ENCODE measurements at regions not wholly inside any gene's neighbourhood (a gene's known extent, or its start where the extent isn't known, plus 50 kb on each side); places are given as distances from the start of the nearest gene placed in this dataset.
"Not testable (repeated sequence)": the region's sequence is repeated elsewhere in the genome, so short reads cannot be mapped to it uniquely, and the experiment has no call there.

GRCh38 chr7:56291-56913, 136.0 kb upstream of the FAM20C start:
- DNase-seq: no peak

- DNase-seq: no peak
Measured at GRCh38 chr7:57071-57470, 135.3 kb upstream of the FAM20C start.

- no peak for DNase-seq
Measured at GRCh38 chr7:57482-58255, 134.7 kb upstream of the FAM20C start.

GRCh38 chr7:58316-58715, 134.1 kb upstream of the FAM20C start:
- no peak for DNase-seq

GRCh38 chr7:59079-60016, 133.0 kb upstream of the FAM20C start:
- no peak for DNase-seq

GRCh38 chr7:60017-60675, 132.2 kb upstream of the FAM20C start:
- no peak for DNase-seq

GRCh38 chr7:60706-61105, 131.7 kb upstream of the FAM20C start:
- DNase-seq: no peak

- no peak for DNase-seq
Measured at GRCh38 chr7:61111-61510, 131.3 kb upstream of the FAM20C start.

- DNase-seq: no peak
Measured at GRCh38 chr7:61576-62360, 130.6 kb upstream of the FAM20C start.

- DNase-seq: no peak
Measured at GRCh38 chr7:62361-63116, 129.8 kb upstream of the FAM20C start.

GRCh38 chr7:63117-63480, 129.3 kb upstream of the FAM20C start:
- no peak for DNase-seq

- no peak for DNase-seq
Measured at GRCh38 chr7:63521-64021, 128.8 kb upstream of the FAM20C start.

GRCh38 chr7:64098-64915, 128.1 kb upstream of the FAM20C start:
- peak; percentile 72 for DNase-seq

GRCh38 chr7:64916-65341, 127.4 kb upstream of the FAM20C start:
- DNase-seq: no peak

- no peak for DNase-seq
Measured at GRCh38 chr7:65554-65953, 126.8 kb upstream of the FAM20C start.

GRCh38 chr7:66296-66695, 126.1 kb upstream of the FAM20C start:
- DNase-seq: no peak

GRCh38 chr7:66741-67140, 125.6 kb upstream of the FAM20C start:
- no peak for DNase-seq

- no peak for DNase-seq
Measured at GRCh38 chr7:67661-68395, 124.5 kb upstream of the FAM20C start.

GRCh38 chr7:68629-69028, 123.7 kb upstream of the FAM20C start:
- DNase-seq: no peak

GRCh38 chr7:69052-69451, 123.3 kb upstream of the FAM20C start:
- DNase-seq: not testable (repeated sequence)
